ENCODE measurements at regions not wholly inside any gene's neighbourhood (a gene's known extent, or its start where the extent isn't known, plus 50 kb on each side); places are given as distances from the start of the nearest gene placed in this dataset.
"Not testable (repeated sequence)": the region's sequence is repeated elsewhere in the genome, so short reads cannot be mapped to it uniquely, and the experiment has no call there.

DNA sequence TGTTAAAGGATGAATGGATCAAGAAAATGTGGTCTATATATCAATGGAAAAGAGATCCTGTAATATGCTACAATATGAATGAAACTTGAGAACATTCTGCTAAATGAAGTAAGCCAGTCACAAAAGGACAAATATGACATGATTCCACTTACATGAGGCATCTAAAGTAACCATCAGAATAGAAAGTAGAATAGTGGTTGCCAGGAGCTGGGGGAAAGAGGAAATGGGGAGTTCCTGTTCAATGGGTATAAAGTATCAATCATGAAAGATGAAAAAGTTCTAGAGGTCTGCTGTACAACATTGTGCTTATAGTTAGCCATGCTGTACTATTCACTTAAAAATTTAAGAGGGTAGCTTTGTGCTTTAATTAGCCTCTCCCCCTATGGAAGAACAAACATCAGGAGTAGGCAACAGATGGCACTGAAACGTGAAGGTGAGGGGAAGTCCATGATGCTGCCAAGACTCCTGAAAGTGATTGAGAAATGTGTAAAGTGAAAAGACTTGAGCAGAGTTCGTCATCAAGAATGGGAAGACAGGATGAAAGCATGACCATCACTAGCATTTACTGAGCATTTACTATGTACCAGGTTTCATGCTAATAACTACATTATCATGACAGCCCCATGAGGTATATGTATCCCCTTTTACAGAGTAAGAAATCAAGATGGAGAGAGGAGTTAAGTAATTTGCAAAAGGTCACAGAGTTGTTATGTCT lies 167.2 kb downstream of the CYB561 start:
- ATAC-seq (replicated peaks) (peak; percentile 78 to 79), DNase-seq (peak; percentile 10)
- Mint-ChIP-seq H3K36me3 (peaks cover 2% of the 10 kb centered on the region in 2 donors), H3K4me1 (peaks cover 18 to 56% of the 10 kb centered on the region in 2 donors), H3K9me3 (peaks cover 0 to 3% of the 10 kb centered on the region in 2 donors), H3K27me3 (no peaks in the 10 kb centered on the region), H3K27ac (peak overlapping the region; percentile 72), H3K4me3 (peak overlapping the region; percentile 28 to 31)

DNA sequence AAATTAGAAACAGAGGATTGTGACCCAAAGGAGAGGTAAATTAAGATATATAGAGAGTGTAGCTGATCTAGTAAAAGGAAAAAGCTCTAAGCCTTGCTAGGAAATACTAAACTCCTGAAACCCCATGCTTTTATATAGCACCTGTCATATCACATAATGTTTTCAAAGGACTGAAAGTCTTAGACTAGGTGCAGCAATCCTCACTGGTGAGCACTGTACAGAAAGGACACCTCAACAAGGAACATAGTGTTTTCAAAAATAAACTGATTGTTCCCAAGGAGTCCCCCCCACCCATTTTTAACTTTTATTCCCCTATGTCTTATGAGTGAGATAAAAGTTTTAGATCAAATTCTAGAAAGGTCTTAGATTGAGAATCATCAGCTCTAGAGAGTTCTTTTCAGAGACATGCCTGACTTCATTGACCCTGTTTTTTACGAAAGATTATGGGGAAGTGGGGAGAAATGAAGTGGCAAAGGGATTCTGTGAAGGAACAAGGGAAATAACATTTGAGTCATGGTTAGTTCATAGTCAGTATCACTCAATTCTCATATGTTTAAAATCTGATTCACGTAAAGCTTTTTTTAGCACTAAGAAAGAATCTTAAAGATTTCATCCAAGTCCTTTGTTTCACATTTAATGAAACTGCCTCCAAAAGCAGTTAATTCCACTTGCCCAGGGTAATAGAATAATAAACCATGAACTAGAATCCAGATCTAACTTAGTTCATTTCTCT lies 166.4 kb downstream of the CYB561 start:
- H3K9me3 Mint-ChIP-seq = peaks cover 0 to 3% of the 10 kb centered on the region in 2 donors
- H3K27ac Mint-ChIP-seq = peak overlapping the region; percentile 72
- DNase-seq = no peak
- H3K27me3 Mint-ChIP-seq = no peaks in the 10 kb centered on the region
- ATAC-seq (replicated peaks) = peak; percentile 66 to 67
- peak overlapping the region in 1 of 2 donors; percentile 28 for H3K4me3 Mint-ChIP-seq
- peaks cover 18 to 56% of the 10 kb centered on the region in 2 donors for H3K4me1 Mint-ChIP-seq
- peaks cover 3 to 6% of the 10 kb centered on the region in 2 donors for H3K36me3 Mint-ChIP-seq

DNA sequence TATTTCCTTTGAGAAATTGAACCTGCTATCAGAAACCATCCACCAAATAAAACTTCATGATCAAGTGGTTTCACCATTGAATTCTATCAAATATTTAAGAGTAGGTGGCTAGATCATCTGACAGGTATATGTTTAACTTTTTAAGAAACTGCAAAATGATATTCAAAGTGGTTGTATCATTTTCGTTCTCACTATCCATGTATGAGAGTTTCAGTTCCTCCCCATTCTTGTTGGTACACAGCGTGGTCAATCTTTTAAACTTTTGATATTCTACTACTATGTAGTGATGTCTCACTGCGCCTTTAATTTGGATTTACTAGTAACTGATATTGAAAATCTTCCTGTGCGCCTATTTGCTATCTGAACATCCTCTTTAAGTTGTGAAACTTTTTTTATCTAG lies 163.7 kb downstream of the CYB561 start:
- no peak overlapping the region for H3K4me3 Mint-ChIP-seq
- no peak for DNase-seq

DNA sequence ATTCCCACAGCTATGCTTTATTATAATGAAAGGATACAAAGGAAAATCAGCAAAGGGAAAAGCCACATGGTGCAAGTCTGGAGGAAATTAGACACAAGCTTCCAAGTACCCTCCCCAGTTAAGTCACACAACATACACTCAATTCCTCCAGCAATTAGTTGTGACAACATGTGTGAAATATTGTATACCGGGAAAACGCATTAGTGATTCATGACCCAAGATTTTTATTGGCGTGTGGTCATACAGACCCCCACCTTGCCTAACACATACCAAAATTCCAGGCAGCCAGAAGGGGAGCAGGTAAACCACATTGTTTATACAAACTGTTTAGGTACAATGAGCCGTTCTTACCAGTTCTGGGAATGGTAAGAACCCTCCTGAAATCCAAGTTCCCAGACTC lies 160.6 kb downstream of the CYB561 start:
- ATAC-seq (replicated peaks) = no peak
- no peak overlapping the region for H3K4me3 Mint-ChIP-seq
- H3K27ac Mint-ChIP-seq = no peak overlapping the region
- no peaks in the 10 kb centered on the region for H3K27me3 Mint-ChIP-seq
- peaks cover 15 to 17% of the 10 kb centered on the region in 2 donors for H3K9me3 Mint-ChIP-seq
- peaks cover 18 to 25% of the 10 kb centered on the region in 2 donors for H3K36me3 Mint-ChIP-seq
- peaks cover 10 to 22% of the 10 kb centered on the region in 2 donors for H3K4me1 Mint-ChIP-seq
- DNase-seq = no peak

More for the DNA sequence above, 163.7 kb downstream of the CYB561 start:
- peaks cover 18 to 51% of the 10 kb centered on the region in 2 donors for H3K4me1 Mint-ChIP-seq
- H3K27ac Mint-ChIP-seq = peak overlapping the region; percentile 14
- peak; percentile 61 to 75 for ATAC-seq (replicated peaks)
- H3K9me3 Mint-ChIP-seq = peaks cover 15 to 17% of the 10 kb centered on the region in 2 donors
- no peaks in the 10 kb centered on the region for H3K27me3 Mint-ChIP-seq
- H3K36me3 Mint-ChIP-seq = peaks cover 11 to 21% of the 10 kb centered on the region in 2 donors

DNA sequence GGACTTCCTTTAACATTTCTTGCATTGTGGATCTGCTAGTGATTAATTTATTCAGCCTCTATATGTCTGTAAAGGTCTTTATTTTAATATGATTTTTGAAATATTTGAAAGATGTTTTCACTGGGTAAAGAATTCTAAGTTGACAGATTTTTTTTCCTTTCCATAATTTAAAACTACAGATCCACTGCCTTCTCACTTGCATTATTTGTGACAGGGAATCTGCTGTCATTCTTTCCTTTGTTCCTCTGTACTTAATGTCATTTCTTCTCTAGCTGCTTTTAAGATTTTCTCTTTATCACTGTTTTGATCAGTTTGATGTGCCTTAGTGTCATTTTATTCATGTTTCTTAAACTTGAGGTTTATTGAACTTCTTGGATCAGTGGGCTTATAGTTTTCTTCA lies 159.9 kb downstream of the CYB561 start:
- ATAC-seq (replicated peaks) (no peak), DNase-seq (no peak)
- peaks cover 15 to 17% of the 10 kb centered on the region in 2 donors for H3K9me3 Mint-ChIP-seq
- H3K27ac Mint-ChIP-seq = no peak overlapping the region
- H3K4me3 Mint-ChIP-seq = no peak overlapping the region
- peaks cover 18 to 28% of the 10 kb centered on the region in 2 donors for H3K36me3 Mint-ChIP-seq
- H3K4me1 Mint-ChIP-seq = peaks cover 10 to 15% of the 10 kb centered on the region in 2 donors
- peaks cover 0 to 3% of the 10 kb centered on the region in 2 donors for H3K27me3 Mint-ChIP-seq

DNA sequence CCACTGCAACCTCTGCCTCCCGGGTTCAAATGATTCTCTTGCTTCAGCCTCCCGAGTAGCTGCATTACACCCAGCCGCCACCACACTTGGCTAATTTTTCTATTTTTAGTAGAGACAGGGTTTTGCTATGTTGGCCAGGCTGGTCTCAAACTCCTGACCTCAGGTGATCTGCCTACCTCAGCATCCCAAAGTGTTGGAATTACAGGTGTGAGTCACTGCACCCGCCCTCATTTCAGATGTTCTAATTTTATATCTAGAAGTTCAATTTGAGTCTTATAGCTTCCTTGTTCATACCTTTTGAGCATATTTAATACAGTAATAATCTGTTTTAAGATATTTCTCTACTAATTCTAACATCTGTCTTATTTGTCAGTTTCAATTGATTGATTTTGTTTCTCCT lies 159.1 kb downstream of the CYB561 start:
- not testable (repeated sequence) for H3K4me3 Mint-ChIP-seq; DNase-seq; H3K27ac Mint-ChIP-seq; H3K27me3 Mint-ChIP-seq; H3K4me1 Mint-ChIP-seq; ATAC-seq (replicated peaks)
- peaks cover 18 to 28% of the 10 kb centered on the region in 2 donors for H3K36me3 Mint-ChIP-seq
- peaks cover 15 to 17% of the 10 kb centered on the region in 2 donors for H3K9me3 Mint-ChIP-seq

DNA sequence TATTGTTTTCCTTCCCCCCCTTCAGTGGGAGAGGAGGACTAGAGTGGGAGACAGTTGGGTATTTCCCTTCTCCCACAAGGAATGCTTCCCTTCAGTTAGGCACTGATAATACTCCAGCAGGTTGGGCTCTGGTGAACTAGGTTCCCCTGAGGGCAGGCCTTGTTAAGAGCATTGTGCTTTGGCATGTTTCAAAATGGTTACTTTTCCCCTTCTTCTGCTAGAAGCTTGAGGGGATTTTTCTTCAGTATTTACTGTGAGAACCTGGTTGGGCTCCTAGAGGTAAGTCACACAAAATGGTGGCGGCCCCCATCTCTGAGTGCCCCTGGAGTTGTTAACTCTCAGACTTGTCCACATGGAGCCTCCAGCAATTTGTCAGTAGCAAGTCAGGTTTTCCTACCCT lies 156.2 kb downstream of the CYB561 start:
- Mint-ChIP-seq H3K27me3 (peaks cover 0 to 7% of the 10 kb centered on the region in 2 donors), H3K9me3 (peaks cover 12 to 15% of the 10 kb centered on the region in 2 donors), H3K27ac (no peak overlapping the region), H3K36me3 (peaks cover 12 to 22% of the 10 kb centered on the region in 2 donors), H3K4me3 (no peak overlapping the region), H3K4me1 (peaks cover 0 to 3% of the 10 kb centered on the region in 2 donors)
- no peak for ATAC-seq (replicated peaks)
- DNase-seq = no peak

DNA sequence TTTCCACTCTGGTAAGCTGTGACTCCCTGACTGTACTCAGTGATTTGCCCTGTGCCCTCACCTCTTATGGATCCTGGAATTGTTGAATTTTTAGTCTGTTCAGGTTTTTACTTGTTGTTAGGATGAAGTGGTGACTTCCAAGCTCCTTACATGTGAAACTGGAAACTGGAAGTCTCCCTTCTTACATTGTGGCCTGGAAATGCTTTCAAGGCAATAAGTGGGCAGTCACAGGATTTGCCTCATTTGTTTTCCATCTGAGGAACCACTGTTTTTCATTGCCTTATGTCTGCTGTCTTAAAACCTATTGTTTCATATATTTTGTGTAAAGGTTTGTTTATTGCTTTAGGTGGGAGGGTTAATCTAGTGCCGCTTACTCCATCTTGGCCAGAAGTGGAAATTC lies 155.8 kb downstream of the CYB561 start:
- DNase-seq (no peak), ATAC-seq (replicated peaks) (no peak)
- Mint-ChIP-seq H3K27ac (no peak overlapping the region), H3K4me1 (peaks cover 0 to 3% of the 10 kb centered on the region in 2 donors), H3K9me3 (peaks cover 9 to 11% of the 10 kb centered on the region in 2 donors), H3K36me3 (peaks cover 12 to 18% of the 10 kb centered on the region in 2 donors), H3K27me3 (peaks cover 0 to 7% of the 10 kb centered on the region in 2 donors), H3K4me3 (no peak overlapping the region)

DNA sequence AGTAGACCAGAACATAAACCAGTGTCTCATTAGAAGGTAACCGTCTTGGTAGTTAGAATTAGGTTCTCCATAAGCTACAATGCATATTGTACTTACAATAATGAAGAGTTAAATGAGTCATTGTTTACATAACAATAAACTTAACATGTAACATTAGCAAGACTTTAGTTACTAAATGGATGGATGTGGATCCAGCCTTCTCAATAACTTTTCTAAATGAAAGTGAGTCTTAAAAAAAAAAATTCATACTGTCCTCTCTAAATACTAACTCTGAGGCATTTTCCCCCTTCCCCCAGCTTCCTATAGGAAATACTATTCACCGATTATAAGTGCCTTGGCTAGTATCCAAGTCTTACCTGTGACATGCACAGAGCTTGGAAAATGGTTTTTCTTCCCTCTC lies 155.3 kb downstream of the CYB561 start:
- no peak overlapping the region for H3K27ac Mint-ChIP-seq

DNA sequence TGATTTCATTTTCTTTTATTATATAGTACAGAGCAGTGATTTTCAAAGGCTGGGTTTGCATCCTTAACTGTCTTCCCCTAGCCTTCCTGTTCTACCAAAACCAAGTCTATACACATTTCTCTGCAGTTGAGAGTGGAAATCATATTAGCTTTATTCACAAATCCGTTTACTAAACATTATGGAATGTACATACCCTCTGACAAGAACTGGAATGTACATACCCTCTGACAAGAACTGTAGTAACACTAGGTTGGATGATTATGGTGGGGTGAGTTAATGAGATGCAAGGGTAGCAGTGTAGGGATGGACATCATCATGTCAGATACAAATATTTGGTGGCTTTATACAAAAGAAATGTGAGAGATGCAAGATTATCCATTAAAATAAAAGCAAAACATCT lies 154.8 kb downstream of the CYB561 start:
- ATAC-seq (replicated peaks) = no peak
- no peak overlapping the region for H3K27ac Mint-ChIP-seq
- H3K36me3 Mint-ChIP-seq = peaks cover 12 to 19% of the 10 kb centered on the region in 2 donors
- H3K27me3 Mint-ChIP-seq = peaks cover 0 to 7% of the 10 kb centered on the region in 2 donors
- no peak overlapping the region for H3K4me3 Mint-ChIP-seq
- peaks cover 11% of the 10 kb centered on the region in 2 donors for H3K9me3 Mint-ChIP-seq
- no peak for DNase-seq
- H3K4me1 Mint-ChIP-seq = peaks cover 0 to 5% of the 10 kb centered on the region in 2 donors

More for the DNA sequence above, 155.3 kb downstream of the CYB561 start:
- Mint-ChIP-seq H3K9me3 (peaks cover 7 to 8% of the 10 kb centered on the region in 2 donors), H3K27me3 (peaks cover 0 to 7% of the 10 kb centered on the region in 2 donors), H3K4me1 (peaks cover 0 to 3% of the 10 kb centered on the region in 2 donors), H3K36me3 (peaks cover 12 to 16% of the 10 kb centered on the region in 2 donors), H3K4me3 (no peak overlapping the region)
- DNase-seq (no peak), ATAC-seq (replicated peaks) (no peak)

DNA sequence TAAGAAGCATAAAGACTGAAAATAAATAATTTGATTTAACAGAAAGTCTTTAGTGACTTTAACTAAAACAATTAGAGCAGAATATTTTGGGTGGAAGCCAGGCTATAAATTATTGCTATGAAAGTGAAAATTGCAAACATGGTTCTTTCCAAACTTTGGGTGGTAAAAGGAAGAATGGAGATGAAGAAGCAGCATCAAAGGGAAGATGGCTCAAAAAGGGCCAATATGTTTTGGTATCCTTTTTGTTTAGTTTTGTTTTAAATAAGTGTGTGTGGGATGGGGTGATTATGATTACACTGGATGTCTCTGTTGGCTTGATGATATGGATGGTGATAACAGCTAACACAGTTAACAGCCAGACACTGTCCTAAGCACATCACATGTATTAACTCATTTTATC lies 153.7 kb downstream of the CYB561 start:
- ATAC-seq (replicated peaks) (no peak), DNase-seq (no peak)
- Mint-ChIP-seq H3K4me3 (no peak overlapping the region), H3K27ac (no peak overlapping the region), H3K27me3 (peaks cover 0 to 7% of the 10 kb centered on the region in 2 donors), H3K4me1 (peaks cover 0 to 5% of the 10 kb centered on the region in 2 donors), H3K9me3 (peaks cover 11 to 12% of the 10 kb centered on the region in 2 donors), H3K36me3 (peaks cover 9 to 13% of the 10 kb centered on the region in 2 donors)

DNA sequence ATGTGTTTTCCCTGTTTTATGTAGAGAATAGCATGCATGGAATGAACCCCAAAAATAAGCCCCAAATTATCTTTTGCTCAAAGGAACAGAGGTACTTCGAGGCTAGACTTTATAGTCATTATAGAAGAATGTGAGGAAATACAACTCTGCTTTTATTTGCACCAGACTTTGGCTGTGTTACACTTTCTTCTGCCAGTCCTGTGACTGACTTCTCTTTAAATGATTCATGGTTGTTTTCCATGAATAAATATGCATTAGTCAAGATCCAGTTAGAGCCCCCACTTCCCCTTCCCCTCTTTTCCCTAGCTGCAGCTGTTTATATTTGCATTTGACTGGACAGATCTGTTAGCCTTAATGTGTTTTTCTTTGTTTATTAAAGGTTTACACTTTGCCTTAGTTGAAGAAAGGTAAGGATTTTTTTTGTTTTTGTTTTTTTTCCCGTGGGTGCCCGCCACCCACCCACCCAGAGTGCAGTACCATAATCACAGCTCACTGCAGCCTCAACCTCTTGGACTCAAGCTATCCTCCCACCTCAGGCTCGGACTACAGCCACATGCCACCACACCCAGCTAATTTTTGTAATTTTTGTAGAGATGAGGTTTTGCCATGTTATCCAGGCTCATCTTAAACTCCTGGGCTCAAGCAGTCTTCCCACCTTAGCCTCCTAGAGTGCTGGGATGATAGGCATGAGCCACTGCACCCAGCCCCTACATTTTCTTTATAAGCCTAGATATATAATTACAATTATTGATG lies 152.6 kb downstream of the CYB561 start:
- H3K4me3 Mint-ChIP-seq = no peak overlapping the region
- no peak for DNase-seq
- peaks cover 0 to 5% of the 10 kb centered on the region in 2 donors for H3K4me1 Mint-ChIP-seq
- no peak for ATAC-seq (replicated peaks)
- peaks cover 4 to 9% of the 10 kb centered on the region in 2 donors for H3K36me3 Mint-ChIP-seq
- H3K27me3 Mint-ChIP-seq = peaks cover 0 to 7% of the 10 kb centered on the region in 2 donors
- H3K9me3 Mint-ChIP-seq = peaks cover 11 to 16% of the 10 kb centered on the region in 2 donors
- no peak overlapping the region for H3K27ac Mint-ChIP-seq

DNA sequence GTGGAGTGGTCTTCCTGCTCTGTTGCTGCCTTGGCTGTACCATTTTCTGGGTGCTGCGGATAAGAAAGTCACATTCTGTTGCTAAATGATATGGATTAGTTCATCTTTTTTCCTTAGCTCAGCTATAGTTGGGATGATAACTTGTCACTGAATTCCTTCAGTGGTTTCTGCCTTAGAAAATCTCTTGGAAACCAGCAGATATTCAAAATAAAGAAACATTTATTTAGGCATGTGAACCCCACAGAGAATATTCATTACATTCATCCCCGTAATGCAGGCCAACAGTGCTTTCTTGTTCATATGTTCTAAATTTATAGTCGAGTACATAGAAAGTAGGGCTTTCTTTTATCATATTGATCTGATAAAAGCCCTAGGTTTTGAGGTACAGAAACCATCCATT lies 151.3 kb downstream of the CYB561 start:
- Mint-ChIP-seq H3K4me1 (peaks cover 0 to 3% of the 10 kb centered on the region in 2 donors), H3K27me3 (peaks cover 0 to 7% of the 10 kb centered on the region in 2 donors), H3K27ac (no peak overlapping the region), H3K36me3 (peaks cover 2 to 15% of the 10 kb centered on the region in 2 donors), H3K9me3 (peaks cover 11 to 19% of the 10 kb centered on the region in 2 donors), H3K4me3 (no peak overlapping the region)
- no peak for ATAC-seq (replicated peaks)
- no peak for DNase-seq

DNA sequence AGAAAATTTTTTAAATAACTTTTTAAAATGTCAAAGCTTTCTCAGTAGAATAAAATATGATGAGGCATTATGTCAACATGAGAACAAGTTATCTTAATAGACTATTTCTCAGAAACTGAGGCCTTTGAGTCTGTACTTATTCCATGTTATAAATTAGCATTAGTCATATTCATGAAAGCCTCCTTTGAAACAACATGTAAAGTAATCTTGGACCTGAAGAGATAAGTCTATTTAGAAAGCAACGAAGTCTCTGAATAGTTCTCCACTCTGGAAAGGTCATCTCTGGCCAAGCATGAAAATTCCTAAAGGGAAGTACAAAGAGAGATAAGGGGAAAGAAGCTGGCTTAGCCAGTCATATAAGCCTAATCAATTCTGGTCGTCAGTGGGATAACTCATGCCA lies 150.8 kb downstream of the CYB561 start:
- DNase-seq (no peak), ATAC-seq (replicated peaks) (no peak)
- H3K4me3 Mint-ChIP-seq = no peak overlapping the region
- peaks cover 11 to 19% of the 10 kb centered on the region in 2 donors for H3K9me3 Mint-ChIP-seq
- H3K27me3 Mint-ChIP-seq = peaks cover 0 to 7% of the 10 kb centered on the region in 2 donors
- H3K36me3 Mint-ChIP-seq = peaks cover 2 to 16% of the 10 kb centered on the region in 2 donors
- peaks cover 0 to 3% of the 10 kb centered on the region in 2 donors for H3K4me1 Mint-ChIP-seq
- H3K27ac Mint-ChIP-seq = no peak overlapping the region
